ENCODE measurements at regions not wholly inside any gene's neighbourhood (a gene's known extent, or its start where the extent isn't known, plus 50 kb on each side); places are given as distances from the start of the nearest gene placed in this dataset.
"Not testable (repeated sequence)": the region's sequence is repeated elsewhere in the genome, so short reads cannot be mapped to it uniquely, and the experiment has no call there.

DNA sequence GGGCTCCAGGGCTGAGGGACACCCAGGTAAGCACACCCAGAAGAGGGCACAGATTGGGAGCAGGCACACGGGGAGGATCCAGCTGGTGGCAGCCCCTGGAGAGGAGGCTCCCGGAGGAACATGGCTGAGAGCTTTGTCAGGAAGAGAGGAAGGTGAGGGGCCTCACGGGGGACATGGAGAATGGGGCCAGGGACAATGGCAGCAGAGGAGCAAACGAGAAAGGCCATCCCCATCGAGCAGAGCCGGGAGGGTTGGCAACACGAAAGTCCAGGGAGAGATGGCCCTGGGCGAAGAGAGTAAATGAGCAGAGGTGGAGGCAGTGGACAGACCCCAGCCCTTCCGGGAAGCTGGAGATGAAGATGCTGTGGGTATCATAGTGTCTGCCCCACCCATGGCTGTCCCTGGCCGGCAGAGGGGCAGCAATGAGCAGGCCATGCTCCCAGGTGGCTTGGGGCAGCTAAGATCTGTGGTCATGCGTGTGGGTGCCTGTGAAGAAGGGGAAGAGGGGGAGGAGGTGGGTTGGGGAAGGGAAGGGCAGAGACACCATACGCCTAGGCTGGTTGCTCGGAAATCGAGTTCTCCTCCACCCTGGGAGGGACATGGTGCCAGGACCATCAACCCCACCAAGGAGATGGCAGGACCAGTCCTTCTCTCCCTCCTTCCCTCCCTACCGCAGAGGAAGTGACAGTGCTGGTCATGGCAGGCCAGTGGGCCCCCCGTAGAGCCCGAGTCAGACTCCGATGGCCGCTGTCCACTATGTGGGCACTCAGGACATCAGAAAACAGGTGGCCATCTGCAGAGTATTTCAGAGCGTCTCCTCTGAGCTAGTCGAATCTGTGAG is 191.7 kb downstream of the NDUFA10 start:
- DNase-seq (ENCODE audit: low read depth in 2 of 2): no peak

DNA sequence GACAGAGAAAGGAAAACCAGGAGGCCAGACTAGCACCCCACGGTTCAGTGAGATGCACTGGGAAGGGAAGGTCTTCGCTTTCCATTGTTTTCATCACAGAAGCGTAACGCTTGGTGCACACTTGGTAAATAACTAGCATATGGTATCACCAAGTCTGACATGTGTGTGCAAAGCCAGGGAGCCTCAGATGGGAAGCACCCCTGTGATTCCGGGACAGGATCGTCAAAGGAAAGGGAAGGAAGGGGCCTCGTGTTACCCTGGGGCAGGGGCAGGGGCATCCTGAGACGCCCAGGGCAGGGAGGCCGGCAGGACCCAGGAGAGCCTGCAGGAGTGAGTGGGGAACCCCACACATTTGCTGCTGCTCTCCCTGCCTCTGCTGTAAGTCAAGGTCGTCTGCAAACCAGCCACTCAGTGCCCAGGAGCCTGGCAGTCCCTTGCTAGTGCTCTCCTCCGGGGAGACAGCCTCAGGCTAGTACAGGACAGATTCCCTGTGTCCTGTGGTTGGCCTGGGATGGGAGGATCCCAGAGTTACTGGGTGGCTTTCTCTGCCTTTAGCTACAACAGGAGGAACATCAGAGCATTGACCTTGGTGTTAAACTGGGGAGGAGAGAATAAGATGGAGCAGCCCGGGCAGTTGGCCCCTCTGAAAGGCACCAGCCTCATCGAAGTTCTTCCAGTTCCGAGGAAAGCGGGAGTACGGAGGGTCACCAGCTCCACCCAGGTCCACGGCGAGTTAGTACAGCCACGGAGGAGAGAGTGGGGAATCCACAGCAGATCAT is 192.5 kb downstream of the NDUFA10 start:
- DNase-seq (ENCODE audit: low read depth in 2 of 2): no peak

DNA sequence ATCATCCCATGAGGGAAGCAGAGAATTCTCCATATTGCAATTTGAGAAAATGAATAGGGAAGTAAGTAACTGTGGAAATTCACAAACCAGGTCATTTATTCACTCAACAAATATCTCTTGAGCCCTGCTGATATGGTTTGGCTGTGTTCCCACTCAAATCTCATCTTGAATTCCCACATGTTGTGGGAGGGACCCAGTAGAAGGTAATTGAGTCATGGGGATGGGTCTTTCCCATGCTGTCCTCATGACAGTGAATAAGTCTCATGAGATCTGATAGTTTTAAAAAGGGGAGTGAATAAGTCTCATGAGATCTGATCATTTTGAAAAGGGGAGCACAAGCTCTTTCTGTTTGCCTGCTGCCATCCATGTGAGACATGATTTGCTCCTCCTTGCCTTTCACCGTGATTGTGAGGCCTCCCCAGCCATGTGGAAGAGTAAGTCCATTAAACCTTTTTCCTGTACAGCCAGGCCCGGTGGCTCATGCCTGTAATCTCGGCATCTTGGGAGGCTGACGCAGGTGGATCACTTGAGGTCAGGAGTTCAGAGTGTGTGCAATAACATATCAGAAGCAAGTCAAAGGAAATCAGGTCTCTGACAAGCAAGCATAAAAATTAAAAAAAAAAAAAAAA is 193.2 kb downstream of the NDUFA10 start:
- no peak for DNase-seq (ENCODE audit: low read depth in 2 of 2)

DNA sequence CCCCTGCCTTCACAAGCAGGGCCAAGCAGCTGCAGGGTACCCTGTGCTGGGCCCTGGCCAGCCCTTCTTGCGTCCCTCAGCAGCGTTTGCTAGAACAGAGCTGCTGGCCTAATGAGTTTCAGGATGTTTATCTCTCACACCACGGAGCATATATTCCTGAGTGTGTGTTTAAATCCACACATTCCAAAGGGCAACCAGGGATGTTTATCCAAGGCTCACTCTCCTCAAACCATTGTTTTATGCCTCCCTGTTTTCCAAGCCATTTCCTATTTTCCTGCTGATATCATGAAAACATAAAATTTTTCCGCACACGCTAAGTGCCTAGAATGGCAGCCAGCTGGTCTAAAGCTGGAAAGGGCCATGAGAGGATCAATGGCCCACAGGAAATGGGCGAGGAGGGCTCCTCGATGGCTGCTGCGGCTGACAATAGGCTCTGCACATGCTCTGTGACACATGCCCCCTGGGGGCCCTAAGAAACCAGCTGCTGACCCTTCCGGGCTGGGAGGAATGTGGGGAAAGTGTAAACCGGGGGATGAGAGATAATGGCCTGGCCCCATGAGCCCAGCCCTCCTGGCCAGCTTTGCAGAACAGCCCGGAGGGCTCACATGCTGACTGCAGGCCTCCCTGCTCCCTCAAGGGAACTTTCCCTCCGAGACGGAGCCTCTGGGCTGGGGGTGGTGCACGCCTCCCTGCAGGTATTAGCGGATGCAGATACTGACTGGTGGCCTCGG is 194.0 kb downstream of the NDUFA10 start:
- DNase-seq (ENCODE audit: low read depth in 2 of 2): no peak

DNA sequence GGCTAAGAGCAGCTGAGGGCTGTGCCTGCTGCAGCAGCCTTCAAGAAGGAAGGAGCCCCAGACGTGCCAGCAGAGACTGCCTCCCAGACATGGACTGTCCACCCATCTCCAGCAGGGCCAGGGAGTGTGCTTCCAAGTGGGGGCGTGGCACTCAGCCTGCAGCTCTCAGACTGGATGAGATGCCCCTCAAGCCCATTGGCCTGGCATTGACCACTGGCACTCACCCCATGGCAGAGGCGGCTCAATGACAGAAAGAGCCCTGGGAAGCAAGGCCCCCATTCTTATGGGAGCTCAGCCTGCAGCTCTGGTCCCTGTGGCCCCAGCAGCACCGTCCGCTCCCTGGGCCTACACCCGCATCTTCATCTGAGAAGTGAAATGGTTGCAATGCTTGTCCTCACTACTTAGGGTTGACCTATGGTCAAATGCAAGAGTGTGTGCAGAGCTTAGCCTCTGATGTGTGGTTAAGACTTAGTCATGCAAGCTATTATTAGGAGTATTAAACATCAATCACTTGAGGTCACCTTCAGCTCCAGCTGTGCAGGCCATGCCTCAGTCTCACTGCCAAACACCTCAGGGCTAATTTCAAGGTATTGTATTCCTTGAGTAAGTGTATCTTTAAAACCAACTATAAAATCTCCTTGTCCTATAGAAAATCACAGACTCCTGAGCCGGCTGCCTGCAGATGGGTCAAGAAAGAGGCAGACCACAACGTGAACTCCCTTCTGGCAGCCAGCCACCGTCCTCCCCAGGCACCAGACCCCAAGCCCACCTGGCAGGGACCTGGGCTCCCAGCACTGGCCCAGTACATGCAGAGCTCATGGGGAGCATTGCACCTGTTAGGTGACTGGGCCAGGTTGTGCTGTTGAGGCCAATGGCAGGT is 194.8 kb downstream of the NDUFA10 start:
- no peak for DNase-seq (ENCODE audit: low read depth in 2 of 2)

DNA sequence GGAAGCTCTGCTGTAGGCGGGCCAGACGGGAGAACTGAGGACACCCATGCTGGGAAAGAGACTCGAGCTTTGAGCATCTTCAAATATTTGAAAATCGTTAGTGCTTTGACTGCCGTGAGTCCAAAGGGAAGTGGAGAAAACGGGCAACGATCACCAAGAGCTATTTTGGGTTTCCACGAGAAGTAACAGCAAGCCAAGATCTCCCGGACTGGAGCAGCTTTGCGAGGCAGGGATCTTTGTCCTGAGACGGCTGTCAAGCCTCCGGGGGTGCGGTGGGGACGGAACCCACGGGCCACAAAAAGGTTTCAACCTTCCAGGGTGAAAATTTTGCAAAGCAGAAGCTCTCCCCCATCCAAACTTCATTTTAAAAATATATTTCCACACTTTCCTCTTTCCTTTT is 195.8 kb downstream of the NDUFA10 start:
- no peak for DNase-seq (ENCODE audit: low read depth in 2 of 2)

DNA sequence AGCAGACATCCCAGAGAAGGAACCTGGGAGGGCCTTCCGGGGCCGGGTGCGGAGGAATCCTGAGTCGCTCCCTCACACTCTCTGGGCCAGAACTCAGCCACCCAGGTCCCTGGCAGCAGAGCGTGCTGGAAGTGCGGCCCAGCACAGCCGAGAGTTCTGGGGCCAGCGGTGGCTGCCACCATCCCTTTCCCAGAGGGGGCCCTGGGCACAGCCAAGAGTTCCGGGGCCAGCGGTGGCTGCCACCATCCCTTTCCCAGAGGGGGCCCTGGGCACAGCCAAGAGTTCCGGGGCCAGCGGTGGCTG is 196.2 kb downstream of the NDUFA10 start:
- DNase-seq (ENCODE audit: low read depth in 2 of 2): not testable (repeated sequence)

DNA sequence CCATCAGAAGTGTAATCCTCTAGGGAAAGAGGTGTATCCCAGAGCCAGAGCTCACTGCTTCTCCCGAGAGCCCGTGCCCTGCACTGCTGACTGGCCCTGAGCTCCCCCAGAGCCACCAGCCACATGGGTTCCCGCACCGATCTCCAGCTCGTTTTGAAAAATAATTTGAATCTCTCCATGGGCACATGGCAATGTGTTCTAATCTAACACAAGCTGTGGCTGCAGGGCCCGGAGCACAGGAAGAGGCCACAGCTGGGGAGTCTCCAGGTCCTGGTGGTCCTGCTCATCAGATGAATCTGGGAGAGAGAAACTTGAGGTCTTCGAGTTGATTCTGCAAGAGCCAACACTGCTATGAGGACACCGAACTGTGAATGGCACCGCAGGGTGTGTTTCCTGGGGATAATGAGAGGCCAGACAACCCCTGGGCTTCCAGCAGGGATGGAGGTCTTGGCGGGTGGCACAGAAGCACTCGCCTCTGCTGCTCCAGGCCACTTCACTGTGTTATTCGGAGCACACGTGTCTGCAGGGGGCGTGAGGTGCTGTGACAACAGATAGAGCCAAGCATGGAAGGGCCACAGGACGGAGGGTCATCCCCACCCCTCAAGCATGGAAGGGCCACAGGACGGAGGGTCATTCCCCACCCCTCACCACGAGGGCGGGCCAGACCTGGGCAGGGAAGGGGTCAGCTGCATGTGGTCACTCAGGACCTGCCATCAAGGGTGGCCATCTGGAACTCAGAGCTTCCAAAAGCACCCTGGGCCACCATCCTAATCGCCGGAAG is 196.8 kb downstream of the NDUFA10 start:
- no peak for DNase-seq (ENCODE audit: low read depth in 2 of 2)

DNA sequence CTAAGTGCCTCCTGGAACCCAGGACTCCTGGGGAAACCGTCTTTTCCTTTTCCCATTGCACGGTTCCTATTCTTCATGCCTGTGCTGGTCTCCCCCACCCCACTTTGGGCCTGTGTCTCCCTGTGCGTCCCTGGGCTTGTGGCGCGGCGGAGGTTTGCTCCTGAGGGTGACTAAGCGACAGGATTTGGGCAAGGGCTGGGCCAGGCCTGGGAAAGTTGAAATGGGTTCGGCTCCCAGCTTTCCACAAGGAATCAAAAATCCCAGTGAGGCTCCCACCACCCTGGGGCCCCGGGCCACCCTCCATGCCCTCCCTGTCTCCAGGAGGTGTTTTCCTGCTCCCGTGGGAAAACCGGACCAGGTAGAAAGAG is 197.6 kb downstream of the NDUFA10 start:
- DNase-seq (ENCODE audit: low read depth in 2 of 2): no peak

DNA sequence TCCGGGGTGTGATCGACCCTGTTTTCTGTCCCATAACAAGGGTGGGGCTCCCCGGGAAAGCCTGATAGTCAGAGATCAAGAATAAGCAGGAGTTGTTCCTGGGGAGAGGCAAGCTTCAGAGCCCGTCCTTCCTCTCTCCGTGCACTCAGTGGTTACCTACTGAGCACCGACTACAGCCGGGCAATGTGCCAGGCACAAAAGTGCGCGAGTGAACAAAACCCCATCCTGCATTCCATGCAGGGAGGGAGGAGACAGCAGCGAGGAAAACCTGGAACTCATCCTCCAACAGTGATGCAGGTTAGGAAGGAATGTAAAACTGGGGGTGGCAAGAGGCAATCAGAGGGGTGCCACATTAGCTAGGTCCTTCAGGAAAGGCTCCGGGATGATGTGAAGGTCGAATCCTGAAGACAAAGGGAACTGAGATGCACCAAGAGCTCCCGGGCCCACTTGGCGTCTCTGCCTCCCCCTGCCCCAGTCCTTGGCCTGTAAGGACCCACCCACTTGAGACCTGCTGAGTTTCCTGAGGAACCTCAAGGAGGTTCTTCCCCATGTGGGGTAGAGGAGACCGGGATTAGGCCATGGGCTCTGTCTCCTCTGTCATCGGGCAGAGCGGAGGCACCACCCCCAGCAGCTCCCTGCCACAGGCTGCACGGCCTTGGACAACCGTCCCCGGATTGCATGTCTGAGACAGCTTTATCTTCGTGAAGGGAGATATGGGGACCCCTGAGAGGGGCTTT is 198.2 kb downstream of the NDUFA10 start:
- DNase-seq (ENCODE audit: low read depth in 2 of 2): no peak

DNA sequence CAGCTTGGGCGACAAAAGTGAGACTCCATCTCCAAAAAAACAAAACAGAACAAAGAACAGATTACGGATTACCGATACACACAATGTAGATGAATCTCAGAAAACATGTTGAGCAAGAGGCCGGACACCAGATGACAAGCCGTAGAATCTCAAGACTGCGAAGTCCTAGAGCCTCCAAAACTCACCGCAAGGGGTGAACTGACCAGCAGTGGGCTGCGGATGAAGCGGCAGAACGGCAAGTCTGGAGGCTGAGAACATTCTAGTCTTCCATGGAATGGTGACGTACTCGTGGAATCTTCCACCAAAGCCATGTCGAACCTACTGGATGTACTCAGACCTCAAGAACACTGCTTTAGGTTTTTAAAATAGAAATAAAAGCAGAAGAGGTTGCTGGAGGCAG is 198.8 kb downstream of the NDUFA10 start:
- DNase-seq (ENCODE audit: low read depth in 2 of 2): no peak

DNA sequence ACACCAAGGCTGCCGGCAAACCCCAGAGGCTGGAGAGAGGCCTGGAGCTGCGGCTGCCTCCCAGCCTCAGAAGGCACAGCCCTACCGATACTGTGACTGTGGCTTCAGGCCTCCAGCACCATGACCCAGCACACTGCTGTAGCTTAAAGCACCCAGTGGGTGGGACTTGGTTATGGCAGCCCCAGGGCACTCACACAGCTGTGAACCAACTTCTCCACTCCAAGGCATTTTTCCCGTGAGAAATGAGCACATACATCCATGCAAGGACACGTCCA is 199.5 kb downstream of the NDUFA10 start:
- DNase-seq (ENCODE audit: low read depth in 2 of 2): no peak

DNA sequence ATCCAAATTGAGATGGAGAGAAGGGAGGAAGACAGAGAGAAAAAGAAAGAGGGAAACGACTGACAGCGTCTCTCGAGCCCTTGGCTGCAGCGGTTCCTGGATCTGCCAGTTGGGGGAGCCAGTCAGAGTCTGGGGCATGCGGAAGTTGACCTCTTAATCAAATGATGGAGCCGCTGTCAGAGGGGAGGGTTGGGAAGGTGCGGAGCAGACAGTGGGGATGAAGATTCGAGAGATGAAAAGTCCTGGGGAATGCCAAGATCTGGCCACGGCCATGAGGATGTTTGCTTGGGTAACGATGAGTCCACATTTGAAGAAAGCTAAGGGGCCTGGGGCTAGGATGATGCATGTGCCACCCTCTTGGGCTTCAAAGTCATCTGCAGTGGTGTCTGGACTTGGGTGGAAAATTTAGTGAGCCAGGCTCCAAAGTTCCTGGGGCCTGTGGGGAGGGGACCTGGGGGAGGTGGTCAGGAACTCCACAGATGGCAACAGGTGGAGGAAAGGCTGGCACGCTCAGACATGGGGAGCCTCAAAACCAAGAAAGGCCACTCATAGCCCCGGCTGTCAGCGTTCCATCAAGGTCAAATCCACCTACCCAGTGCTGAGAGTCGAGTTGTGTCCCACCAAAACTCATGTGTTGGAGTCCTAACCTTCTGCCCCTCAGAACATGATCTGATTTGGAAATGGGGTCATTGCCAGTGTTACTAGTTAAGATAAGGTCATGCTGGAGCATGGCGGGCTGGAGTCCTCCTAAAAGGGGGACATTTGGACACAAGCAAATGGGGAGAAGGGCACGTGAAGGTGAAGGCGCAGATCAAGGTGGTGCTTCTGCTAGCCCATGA is 200.1 kb downstream of the NDUFA10 start:
- DNase-seq (ENCODE audit: low read depth in 2 of 2): no peak

DNA sequence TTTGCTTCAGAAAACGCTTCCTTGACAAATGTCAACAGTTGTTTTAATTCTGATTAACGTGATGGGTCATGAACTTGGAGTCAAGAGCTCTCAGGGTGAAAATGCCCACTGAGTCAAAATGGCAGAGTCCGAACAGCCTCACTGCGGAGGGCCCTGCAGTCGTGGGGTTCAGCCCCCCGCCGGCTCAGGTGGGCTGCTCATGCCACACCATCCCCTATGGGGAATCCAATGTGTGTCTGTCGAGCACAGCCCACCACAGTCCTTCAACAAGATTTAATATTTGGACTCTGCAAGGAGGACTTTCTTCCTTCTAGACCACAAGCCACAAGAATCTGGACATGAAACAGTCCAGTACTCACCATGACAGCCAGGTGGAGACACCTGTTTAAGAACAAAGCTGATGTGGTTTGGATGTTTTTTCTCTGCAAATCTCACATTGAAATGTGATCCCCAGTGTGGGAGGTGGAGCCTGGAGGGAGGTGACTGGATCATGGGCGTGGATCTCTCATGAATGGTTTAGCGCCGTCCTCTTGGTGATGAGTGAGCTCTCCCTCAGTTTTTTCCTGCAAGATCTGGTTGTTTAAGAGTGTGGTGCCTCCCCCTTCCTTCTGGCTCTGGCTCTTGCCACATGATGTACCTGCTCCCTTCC is 201.0 kb downstream of the NDUFA10 start:
- no peak for DNase-seq (ENCODE audit: low read depth in 2 of 2)

DNA sequence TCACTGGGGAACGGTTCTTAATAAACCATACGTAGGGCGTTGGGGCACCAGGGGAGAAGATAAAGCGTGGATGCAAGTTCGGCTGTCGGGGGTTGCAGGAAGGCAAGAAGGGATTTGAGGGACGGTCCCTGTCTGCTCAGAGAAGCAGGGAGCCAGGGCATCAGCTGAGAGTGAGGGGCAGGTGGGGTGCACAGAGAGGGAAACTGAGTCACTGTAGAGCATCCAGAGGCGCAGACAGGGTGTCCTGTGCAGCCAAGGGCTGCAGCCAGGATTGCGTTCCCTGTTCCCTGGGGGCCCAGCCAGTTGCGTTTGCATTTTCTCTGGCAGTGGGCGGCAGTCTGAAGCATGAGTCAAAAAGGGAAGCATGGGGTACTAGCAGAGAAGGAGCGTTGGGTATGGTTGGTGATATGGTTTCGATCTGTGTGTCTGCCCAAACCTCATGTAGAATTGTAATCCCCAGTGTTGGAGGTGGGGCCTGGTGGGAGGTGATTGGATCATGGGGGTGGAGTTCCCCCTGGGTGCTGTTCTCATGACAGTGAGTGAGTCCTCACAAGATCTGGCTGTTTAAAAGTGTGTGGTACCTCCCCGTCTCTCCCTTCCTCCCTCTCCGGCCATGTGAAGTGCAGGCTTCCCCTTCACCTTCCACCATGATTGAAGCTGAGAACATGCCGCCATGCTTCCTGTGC is 202.9 kb downstream of the NDUFA10 start:
- DNase-seq (ENCODE audit: low read depth in 2 of 2): no peak

DNA sequence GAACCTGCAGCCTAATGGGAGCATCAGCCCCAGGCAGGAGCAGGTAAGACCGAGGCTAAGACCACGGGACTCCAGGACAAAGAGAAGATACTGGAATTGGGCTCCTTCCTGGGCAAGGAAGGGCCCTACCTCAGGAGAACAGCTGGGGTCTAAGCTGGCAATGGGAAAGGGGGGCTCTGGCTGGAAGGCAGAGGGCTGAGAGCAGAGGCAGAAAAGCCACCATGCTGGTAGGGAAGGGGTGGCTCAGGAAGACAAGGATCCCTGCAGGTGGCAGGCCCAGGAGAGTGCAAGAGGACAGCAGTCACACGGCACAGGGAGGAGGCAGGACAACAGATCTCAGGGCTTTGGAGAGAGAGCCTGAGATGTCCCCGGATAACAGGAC is 203.5 kb downstream of the NDUFA10 start:
- DNase-seq (ENCODE audit: low read depth in 2 of 2): no peak

DNA sequence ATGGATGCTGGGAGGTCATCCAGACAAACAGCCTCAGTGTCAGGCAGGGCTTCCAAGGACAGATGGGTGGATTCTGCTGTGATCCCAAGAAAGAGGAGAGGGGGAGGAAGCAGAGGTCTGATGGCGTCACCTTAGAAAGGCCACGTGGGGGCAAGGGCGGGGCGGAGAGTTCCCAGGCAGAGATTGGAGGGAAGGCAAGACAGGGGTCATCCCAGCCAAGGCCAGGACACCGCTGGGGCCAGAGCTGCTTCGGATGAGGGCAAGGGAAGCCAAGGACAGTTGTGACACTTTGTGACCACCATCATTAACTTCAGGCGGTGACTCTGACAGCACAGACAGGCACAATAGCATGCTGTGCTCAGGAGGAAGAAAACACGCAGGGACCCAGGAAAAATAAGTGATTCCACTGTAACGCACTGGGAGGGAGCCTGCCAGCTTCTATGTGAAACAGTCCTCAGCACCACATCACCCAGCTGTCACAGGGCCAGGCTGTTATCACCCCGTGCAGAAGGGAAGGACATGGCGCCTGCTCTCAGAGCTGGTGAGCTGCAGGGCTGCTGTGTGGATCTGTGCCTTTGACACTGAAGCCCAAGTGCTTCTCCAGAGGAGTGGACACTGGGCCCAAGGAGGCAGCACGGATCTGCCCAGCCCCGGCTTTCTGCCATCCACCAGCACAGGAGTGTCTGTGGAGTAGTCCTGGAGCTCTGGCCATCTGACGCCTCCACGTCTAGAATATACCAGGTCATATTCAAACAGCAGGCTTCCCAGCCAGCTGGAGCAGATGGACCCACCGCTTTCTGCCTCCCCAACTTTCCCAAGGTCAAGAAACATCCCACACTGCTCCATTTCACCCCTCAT is 204.1 kb downstream of the NDUFA10 start:
- DNase-seq (ENCODE audit: low read depth in 2 of 2): no peak

Data from stimulated activated CD8-positive, alpha-beta memory T cell treated with anti-CD3 and anti-CD28 coated beads, Interleukin-15, amount 100 ng/mL, for 4 hours (primary cell).